PC-9 (cell line): ENCODE measurements at regions not wholly inside any gene's neighbourhood (a gene's known extent, or its start where the extent isn't known, plus 50 kb on each side); places are given as distances from the start of the nearest gene placed in this dataset.

ENCODE experiments used
- BruUV-seq: library from RNA; stranded (reverse); fragments of 400-500 nt; replicated peaks from 2 replicates; lab custom pipeline; 2021; lab: Mats Ljungman, UMichigan
- CTCF ChIA-PET: fragments of 300-600 bp; sonication (Branson Sonifier 250); formaldehyde crosslinking; loops from one replicate; lab custom pipeline; 2022; ENCODE audit warnings: antibody characterized with exemption; lab: Charles Lee
- POLR2A ChIA-PET: fragments of 300-600 bp; sonication (Branson Sonifier 250); formaldehyde crosslinking; loops from one replicate; lab custom pipeline; 2022; ENCODE audit warnings: antibody characterized with exemption; ENCODE audit not compliant: unreplicated experiment; lab: Charles Lee
- DNase-seq, 2 experiments: peaks; one replicate each; pipeline versions ENCODE4 v3.0.0 to v3.0.0-alpha.2; 2015 to 2022; ENCODE audit warnings: mixed read lengths in 1 of 2
- H2AFZ ChIP-seq: fragments of 200-600 bp; sonication (generic); 2 replicates; pipeline ENCODE4 v1.8.1; 2017; ENCODE audit warnings: antibody characterized with exemption
- H3F3A ChIP-seq: fragments of 200-600 bp; sonication (generic); 2 replicates; pipeline ENCODE4 v1.8.1; 2017; ENCODE audit warnings: antibody characterized with exemption, mild to moderate bottlenecking, low read depth; ENCODE audit not compliant: insufficient read depth
- H3K27ac ChIP-seq: fragments of 200-600 bp; sonication (generic); 2 replicates; pipeline ENCODE4 v1.6.1; 2016; ENCODE audit warnings: mixed run types
- H3K27me3 ChIP-seq: fragments of 200-600 bp; sonication (generic); 2 replicates; pipeline ENCODE4 v1.6.1; 2016; ENCODE audit warnings: low read depth, mixed run types; ENCODE audit not compliant: insufficient read depth
- H3K36me3 ChIP-seq: fragments of 200-600 bp; sonication (generic); 2 replicates; pipeline ENCODE4 v1.6.1; 2016; ENCODE audit warnings: low read depth, mixed run types
- H3K4me1 ChIP-seq: fragments of 200-600 bp; sonication (generic); replicated peaks from 2 replicates; pipeline ENCODE4 v1.6.1; 2016; ENCODE audit warnings: mixed run types; ENCODE audit not compliant: insufficient read depth
- H3K4me2 ChIP-seq: fragments of 200-600 bp; sonication (generic); 2 replicates; pipeline ENCODE4 v1.6.1; 2017; ENCODE audit warnings: mixed run types
- H3K4me3 ChIP-seq: fragments of 200-600 bp; sonication (generic); 2 replicates; pipeline ENCODE4 v1.6.1; 2016; ENCODE audit warnings: mixed run types
- H3K79me2 ChIP-seq: fragments of 200-600 bp; sonication (generic); 2 replicates; pipeline ENCODE4 v1.6.1; 2017; ENCODE audit warnings: low read depth, mixed run types
- H3K9me2 ChIP-seq: fragments of 200-600 bp; sonication (generic); 2 replicates; pipeline ENCODE4 v1.8.1; 2017; ENCODE audit warnings: mild to moderate bottlenecking; ENCODE audit not compliant: insufficient read depth
- H3K9me3 ChIP-seq: fragments of 200-600 bp; sonication (generic); 2 replicates; pipeline ENCODE4 v1.8.1; 2016; ENCODE audit warnings: low read depth; ENCODE audit not compliant: insufficient read depth
- H4K20me1 ChIP-seq: fragments of 200-600 bp; sonication (generic); 2 replicates; pipeline ENCODE4 v1.8.1; 2017; ENCODE audit not compliant: insufficient read depth
- EZH2 ChIP-seq: fragments of 200-600 bp; sonication (generic); IDR thresholded peaks from 2 replicates; pipeline ENCODE4 v1.8.0; 2017; ENCODE audit warnings: antibody characterized with exemption, low read depth
- intact Hi-C: fragments of 100-400 bp; cut with micrococcal nuclease; formaldehyde crosslinking; loops from one replicate; pipeline ENCODE4 v1.10.0; 2022; ENCODE audit not compliant: unreplicated experiment
- TF ChIP-seq, protein P1 (sequence below): fragments of 200-600 bp; sonication (generic); conservative IDR thresholded peaks from 2 replicates; pipeline ENCODE4 v1.6.1; 2017; ENCODE audit warnings: mixed run types, antibody characterized with exemption, mild to moderate bottlenecking, moderate library complexity

DNA sequence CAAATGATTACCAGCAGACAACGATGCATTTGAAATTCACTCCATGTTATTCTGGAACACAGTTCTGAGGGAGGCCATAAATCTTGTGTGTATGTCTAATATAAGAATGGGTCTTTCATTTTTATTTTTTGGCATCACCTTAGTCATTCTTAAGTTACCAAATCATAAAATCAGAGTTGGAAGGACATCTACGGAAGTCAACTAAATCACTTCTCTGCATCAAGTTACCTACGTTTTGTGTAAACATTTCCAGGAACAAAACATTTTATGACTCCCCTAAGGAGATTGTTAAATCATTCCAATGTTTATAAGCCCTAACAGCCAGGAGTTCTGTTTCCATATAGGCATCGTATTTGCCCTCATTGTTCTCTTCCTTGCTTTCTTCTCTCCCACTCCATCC, 378.2 kb downstream of the FAM170A start:
- Histone ChIP-seq H4K20me1 (no peaks in the 10 kb centered on the region), H3K27me3 (no peaks in the 10 kb centered on the region), H3K4me3 (no peak overlapping the region), H3K4me1 (no peaks in the 10 kb centered on the region), H3K9me2 (no peaks in the 10 kb centered on the region), H3K9me3 (no peaks in the 10 kb centered on the region), H2AFZ (no peak overlapping the region), H3F3A (no peaks in the 10 kb centered on the region), H3K4me2 (no peak overlapping the region), H3K27ac (no peak overlapping the region), H3K79me2 (no peaks in the 10 kb centered on the region), H3K36me3 (no peaks in the 10 kb centered on the region)
- intact Hi-C loops, result no loop called here
- ChIA-PET CTCF (no interaction called here), POLR2A (no interaction called here)
- DNase-seq, result no peak
- no peak for TF ChIP-seq EZH2
- TF ChIP-seq, protein P1, sequence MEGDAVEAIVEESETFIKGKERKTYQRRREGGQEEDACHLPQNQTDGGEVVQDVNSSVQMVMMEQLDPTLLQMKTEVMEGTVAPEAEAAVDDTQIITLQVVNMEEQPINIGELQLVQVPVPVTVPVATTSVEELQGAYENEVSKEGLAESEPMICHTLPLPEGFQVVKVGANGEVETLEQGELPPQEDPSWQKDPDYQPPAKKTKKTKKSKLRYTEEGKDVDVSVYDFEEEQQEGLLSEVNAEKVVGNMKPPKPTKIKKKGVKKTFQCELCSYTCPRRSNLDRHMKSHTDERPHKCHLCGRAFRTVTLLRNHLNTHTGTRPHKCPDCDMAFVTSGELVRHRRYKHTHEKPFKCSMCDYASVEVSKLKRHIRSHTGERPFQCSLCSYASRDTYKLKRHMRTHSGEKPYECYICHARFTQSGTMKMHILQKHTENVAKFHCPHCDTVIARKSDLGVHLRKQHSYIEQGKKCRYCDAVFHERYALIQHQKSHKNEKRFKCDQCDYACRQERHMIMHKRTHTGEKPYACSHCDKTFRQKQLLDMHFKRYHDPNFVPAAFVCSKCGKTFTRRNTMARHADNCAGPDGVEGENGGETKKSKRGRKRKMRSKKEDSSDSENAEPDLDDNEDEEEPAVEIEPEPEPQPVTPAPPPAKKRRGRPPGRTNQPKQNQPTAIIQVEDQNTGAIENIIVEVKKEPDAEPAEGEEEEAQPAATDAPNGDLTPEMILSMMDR, result no peak
- no TSS peak for BruUV-seq

DNA sequence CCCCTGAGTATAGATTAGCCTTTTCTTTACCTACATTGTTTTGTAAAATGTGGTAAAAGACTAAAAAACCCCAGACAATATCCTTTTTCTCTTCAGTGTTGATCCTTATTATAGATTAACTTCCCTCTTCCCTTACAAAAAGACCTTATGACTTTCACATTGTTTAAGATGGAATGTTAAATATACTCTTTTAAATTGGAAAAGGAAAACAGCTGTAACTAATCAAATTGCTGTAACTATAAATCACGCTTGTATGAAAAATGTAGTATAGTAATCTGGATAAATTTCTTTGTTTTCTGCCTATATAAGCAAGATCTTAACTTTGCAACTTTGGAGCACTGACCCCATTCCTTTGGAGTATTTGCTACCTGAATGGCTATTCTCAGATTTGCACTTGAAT, 383.1 kb downstream of the FAM170A start:
- Histone ChIP-seq H3K9me3 (no peaks in the 10 kb centered on the region), H4K20me1 (no peaks in the 10 kb centered on the region), H3K4me1 (no peaks in the 10 kb centered on the region), H3K27me3 (no peaks in the 10 kb centered on the region), H3K36me3 (no peaks in the 10 kb centered on the region), H3K4me2 (no peak overlapping the region), H3K79me2 (no peaks in the 10 kb centered on the region), H2AFZ (no peak overlapping the region), H3F3A (no peaks in the 10 kb centered on the region), H3K9me2 (no peaks in the 10 kb centered on the region), H3K4me3 (no peak overlapping the region), H3K27ac (no peak overlapping the region)
- TF ChIP-seq EZH2, result no peak
- TF ChIP-seq, protein P1, result no peak
- ChIA-PET POLR2A (no interaction called here), CTCF (no interaction called here)
- no TSS peak for BruUV-seq
- DNase-seq, result no peak
- intact Hi-C loops, result no loop called here

DNA sequence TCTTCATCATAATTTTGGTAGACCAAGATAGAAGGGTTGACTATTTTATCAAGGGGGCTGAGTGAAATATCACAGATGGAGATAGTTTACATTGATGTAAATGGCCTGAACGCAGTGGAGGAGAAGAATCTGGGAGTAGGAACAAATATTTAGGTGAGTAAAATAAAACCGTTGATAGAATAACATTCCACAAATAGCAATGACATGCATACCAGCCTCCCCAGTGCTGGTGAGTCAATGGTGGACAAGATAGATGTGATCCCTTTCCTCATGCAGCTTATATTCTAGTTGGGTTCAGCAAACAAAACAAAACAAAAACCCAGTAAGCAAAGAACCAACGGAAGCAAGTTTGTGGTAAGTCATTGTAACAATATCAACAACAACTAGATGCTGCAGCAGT, 385.2 kb downstream of the FAM170A start:
- CTCF ChIA-PET, result no interaction called here

More for the DNA sequence above, 385.2 kb downstream of the FAM170A start:
- POLR2A ChIA-PET, result no interaction called here
- Histone ChIP-seq H3K4me2 (no peak overlapping the region), H3K4me1 (no peaks in the 10 kb centered on the region), H4K20me1 (no peaks in the 10 kb centered on the region), H3K9me3 (0 out of 2 replicates have a peak, but pooled peaks cover under 1% of the 10 kb centered on the region), H3K4me3 (no peak overlapping the region), H3K27me3 (no peaks in the 10 kb centered on the region), H2AFZ (no peak overlapping the region), H3K27ac (no peak overlapping the region), H3F3A (no peaks in the 10 kb centered on the region), H3K9me2 (no peaks in the 10 kb centered on the region), H3K79me2 (no peaks in the 10 kb centered on the region), H3K36me3 (no peaks in the 10 kb centered on the region)
- no TSS peak for BruUV-seq
- DNase-seq, result no peak
- TF ChIP-seq EZH2, result no peak
- TF ChIP-seq, protein P1, result no peak
- intact Hi-C loops, result no loop called here
